H9 (cell line): ENCODE measurements at regions not wholly inside any gene's neighbourhood (a gene's known extent, or its start where the extent isn't known, plus 50 kb on each side); places are given as distances from the start of the nearest gene placed in this dataset.

Experiments
- DNase-seq: peaks from one replicate; pipeline ENCODE4 v3.0.0-alpha.2; 2017
- H2AFZ ChIP-seq: one replicate; pipeline ENCODE4 v1.6.1; 2013; ENCODE audit warnings: mild to moderate bottlenecking, low read length, control low read depth, moderate library complexity
- H2AK5ac ChIP-seq: 2 replicates; pipeline ENCODE4 v1.6.1; 2013; ENCODE audit warnings: low read length, control low read depth, mixed read lengths; ENCODE audit not compliant: insufficient read length
- H2BK120ac ChIP-seq: one replicate; pipeline ENCODE4 v1.6.1; 2013; ENCODE audit warnings: low read depth, mild to moderate bottlenecking, low read length, control low read depth, inconsistent platforms; ENCODE audit not compliant: poor library complexity, severe bottlenecking
- H2BK12ac ChIP-seq: 2 replicates; pipeline ENCODE4 v1.6.1; 2013; ENCODE audit warnings: low read length, control low read depth, mixed read lengths, low read depth; ENCODE audit not compliant: insufficient read length
- H2BK15ac ChIP-seq: 2 replicates; pipeline ENCODE4 v1.6.1; 2013; ENCODE audit warnings: low read depth, low read length, control low read depth
- H2BK20ac ChIP-seq: one replicate; pipeline ENCODE4 v1.6.1; 2013; ENCODE audit warnings: low read depth, mild to moderate bottlenecking, low read length, control low read depth, inconsistent platforms; ENCODE audit not compliant: poor library complexity, severe bottlenecking
- H2BK5ac ChIP-seq: 2 replicates; pipeline ENCODE4 v1.6.1; 2013; ENCODE audit warnings: low read length, control low read depth, mixed read lengths; ENCODE audit not compliant: insufficient read length
- H3K14ac ChIP-seq: 2 replicates; pipeline ENCODE4 v1.6.1; 2013; ENCODE audit warnings: low read length, control low read depth; ENCODE audit not compliant: insufficient read depth
- H3K18ac ChIP-seq: 2 replicates; pipeline ENCODE4 v1.6.1; 2013; ENCODE audit warnings: low read depth, mild to moderate bottlenecking, mixed read lengths, low read length, control low read depth; ENCODE audit not compliant: insufficient read length
- H3K23ac ChIP-seq: 2 replicates; pipeline ENCODE4 v1.6.1; 2013; ENCODE audit warnings: low read length, control low read depth, mixed read lengths, low read depth; ENCODE audit not compliant: insufficient read length
- H3K23me2 ChIP-seq: 2 replicates; pipeline ENCODE4 v1.6.1; 2013; ENCODE audit warnings: low read depth, mild to moderate bottlenecking, mixed read lengths, low read length, control low read depth; ENCODE audit not compliant: insufficient read length, poor library complexity, severe bottlenecking
- H3K27ac ChIP-seq: 2 replicates; pipeline ENCODE4 v1.5.1; 2013; ENCODE audit warnings: low read length, control low read depth, mixed read lengths, low read depth; ENCODE audit not compliant: insufficient read length
- H3K27me3 ChIP-seq: 2 replicates; pipeline ENCODE4 v1.6.1; 2013; ENCODE audit warnings: low read length, control low read depth, inconsistent platforms; ENCODE audit not compliant: insufficient read depth
- H3K4ac ChIP-seq: 2 replicates; pipeline ENCODE4 v1.6.1; 2013; ENCODE audit warnings: low read depth, mild to moderate bottlenecking, control low read depth, inconsistent platforms, low read length, moderate library complexity
- H3K4me1 ChIP-seq: 2 replicates; pipeline ENCODE4 v1.6.1; 2013; ENCODE audit warnings: low read length, control low read depth, inconsistent platforms; ENCODE audit not compliant: insufficient read depth
- H3K4me2 ChIP-seq: 2 replicates; pipeline ENCODE4 v1.6.1; 2013; ENCODE audit warnings: low read length, control low read depth, mixed read lengths; ENCODE audit not compliant: insufficient read length, insufficient read depth
- H3K56ac ChIP-seq: 2 replicates; pipeline ENCODE4 v1.6.1; 2013; ENCODE audit warnings: low read depth, mild to moderate bottlenecking, mixed read lengths, low read length, control low read depth; ENCODE audit not compliant: insufficient read length
- H3K79me1 ChIP-seq: 2 replicates; pipeline ENCODE4 v1.6.1; 2013; ENCODE audit warnings: low read depth, mild to moderate bottlenecking, moderate library complexity, low read length, control low read depth, inconsistent platforms; ENCODE audit not compliant: insufficient read depth, poor library complexity, severe bottlenecking
- H3K79me2 ChIP-seq: 2 replicates; pipeline ENCODE4 v1.6.1; 2013; ENCODE audit warnings: low read length, control low read depth, inconsistent platforms; ENCODE audit not compliant: insufficient read depth
- H3K9ac ChIP-seq: 2 replicates; pipeline ENCODE4 v1.6.1; 2013; ENCODE audit warnings: low read length, control low read depth, mixed read lengths; ENCODE audit not compliant: insufficient read length; ENCODE audit errors: extremely low read depth
- H3K9me3 ChIP-seq: one replicate; pipeline ENCODE4 v1.6.1; 2013; ENCODE audit warnings: low read depth, low read length, inconsistent platforms; ENCODE audit not compliant: control insufficient read depth
- H3T11ph ChIP-seq: one replicate; pipeline ENCODE4 v1.6.1; 2013; ENCODE audit warnings: mild to moderate bottlenecking, low read length, control low read depth, inconsistent platforms
- H4K20me1 ChIP-seq: one replicate; pipeline ENCODE4 v1.6.1; 2013; ENCODE audit not compliant: control insufficient read depth, insufficient read length, insufficient read depth
- H4K5ac ChIP-seq: 2 replicates; pipeline ENCODE4 v1.6.1; 2013; ENCODE audit warnings: low read depth, mild to moderate bottlenecking, mixed read lengths, low read length, control low read depth; ENCODE audit not compliant: insufficient read length
- H4K8ac ChIP-seq: replicated peaks from 2 replicates; pipeline ENCODE4 v1.6.1; 2013; ENCODE audit warnings: low read length, control low read depth, mixed read lengths, low read depth; ENCODE audit not compliant: insufficient read length
- H4K91ac ChIP-seq: 2 replicates; pipeline ENCODE4 v1.6.1; 2013; ENCODE audit warnings: low read depth, mild to moderate bottlenecking, moderate library complexity, mixed read lengths, low read length, control low read depth; ENCODE audit not compliant: insufficient read length
- H3K27ac Mint-ChIP-seq, 3 experiments: 2 replicates in 2 of 3; 3 replicates in 1 of 3; pipeline ENCODE4 v1.8.0; 2020 to 2021; ENCODE audit warnings: mixed read lengths in 3 of 3, mild to moderate bottlenecking in 1 of 3, moderate library complexity in 1 of 3
- H3K27me3 Mint-ChIP-seq: 2 replicates; pipeline ENCODE4 v1.8.0; 2021; ENCODE audit warnings: low read depth, mild to moderate bottlenecking, moderate library complexity, mixed read lengths
- H3K36me3 Mint-ChIP-seq, 3 experiments: 2 replicates in 2 of 3; 3 replicates in 1 of 3; pipeline ENCODE4 v1.8.0; 2020 to 2021; ENCODE audit warnings: low read depth in 3 of 3, mixed read lengths in 3 of 3; ENCODE audit not compliant: insufficient read depth in 1 of 3
- H3K4me1 Mint-ChIP-seq, 2 experiments: 2 replicates each; pipeline ENCODE4 v1.8.0; 2020; ENCODE audit warnings: mixed read lengths in 2 of 2
- H3K4me3 Mint-ChIP-seq, 2 experiments: 2 replicates in 1 of 2; 3 replicates in 1 of 2; pipeline ENCODE4 v1.8.0; 2020 to 2021; ENCODE audit warnings: mild to moderate bottlenecking in 2 of 2, mixed read lengths in 2 of 2, moderate library complexity in 1 of 2
- H3K9me3 Mint-ChIP-seq, 2 experiments: 2 replicates in 1 of 2; 3 replicates in 1 of 2; pipeline ENCODE4 v1.8.0; 2020; ENCODE audit warnings: mild to moderate bottlenecking in 2 of 2, mixed read lengths in 2 of 2, moderate library complexity in 1 of 2
- WGBS: extraction: QIAGEN DNeasy Blood & Tissue Kit; methylation state at CpG from one replicate; pipeline ENCODE4 v1.1.7; 2013; ENCODE audit warnings: missing lambda C conversion rate, low lambda C conversion rate, mixed read lengths; ENCODE audit not compliant: insufficient read length; ENCODE audit errors: extremely low coverage; 5-methylcytosine and 5-hydroxymethylcytosine counted together
- TF ChIP-seq, protein P1 (sequence below): fragments of 200-600 bp; sonication (generic); conservative IDR thresholded peaks from 3 replicates; pipeline ENCODE4 v1.8.0; 2021; ENCODE audit warnings: antibody characterized with exemption, mild to moderate bottlenecking

DNA sequence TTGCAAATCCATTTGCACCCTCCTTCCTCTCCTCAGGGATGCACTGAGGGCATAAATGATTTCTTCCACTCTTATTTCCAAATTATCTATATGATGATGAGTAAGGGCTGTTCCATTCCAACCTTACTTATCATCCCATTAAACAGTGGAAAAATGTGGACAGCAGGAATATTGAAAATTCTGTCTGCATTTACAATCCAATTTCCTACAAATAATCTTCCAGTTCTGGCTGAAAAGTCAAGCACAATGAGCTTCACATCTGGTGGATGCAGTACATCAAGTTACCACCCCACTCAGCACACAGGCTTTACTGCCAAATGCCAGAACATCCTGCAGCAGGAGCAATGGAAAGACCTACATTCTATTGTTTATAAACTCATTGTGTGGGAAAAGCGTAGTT, 345.0 kb upstream of the STEAP1 start:
- Histone ChIP-seq H3T11ph (no peak overlapping the region), H3K4me1 (no peaks in the 10 kb centered on the region), H3K9me3 (no peaks in the 10 kb centered on the region), H4K8ac (no peak overlapping the region), H3K79me2 (no peaks in the 10 kb centered on the region), H3K18ac (no peak overlapping the region), H2BK20ac (no peak overlapping the region), H3K56ac (no peak overlapping the region), H3K4ac (no peak overlapping the region), H3K79me1 (no peaks in the 10 kb centered on the region), H2BK120ac (no peak overlapping the region), H2AK5ac (no peak overlapping the region), H2AFZ (no peak overlapping the region), H4K91ac (no peak overlapping the region), H3K14ac (no peak overlapping the region), H3K23me2 (no peaks in the 10 kb centered on the region), H2BK5ac (no peak overlapping the region), H3K23ac (no peak overlapping the region), H3K9ac (no peak overlapping the region), H3K27me3 (no peaks in the 10 kb centered on the region), H2BK15ac (no peak overlapping the region), H3K4me2 (no peak overlapping the region), H4K20me1 (no peaks in the 10 kb centered on the region), H2BK12ac (no peak overlapping the region), H3K27ac (no peak overlapping the region), H4K5ac (no peak overlapping the region)
- Mint-ChIP-seq H3K4me3 (no peak overlapping the region), H3K9me3 (peaks cover 0 to 9% of the 10 kb centered on the region in 2 experiments; a peak in 4 of 5 replicates), H3K27me3 (no peaks in the 10 kb centered on the region), H3K4me1 (no peaks in the 10 kb centered on the region), H3K36me3 (peaks cover 0 to 4% (median 1%) of the 10 kb centered on the region in 3 experiments; a peak in 2 of 7 replicates), H3K27ac (no peak overlapping the region)
- no CpG with 5 or more reads among the region's 1 CpG for WGBS
- no peak for DNase-seq
- TF ChIP-seq, protein P1, sequence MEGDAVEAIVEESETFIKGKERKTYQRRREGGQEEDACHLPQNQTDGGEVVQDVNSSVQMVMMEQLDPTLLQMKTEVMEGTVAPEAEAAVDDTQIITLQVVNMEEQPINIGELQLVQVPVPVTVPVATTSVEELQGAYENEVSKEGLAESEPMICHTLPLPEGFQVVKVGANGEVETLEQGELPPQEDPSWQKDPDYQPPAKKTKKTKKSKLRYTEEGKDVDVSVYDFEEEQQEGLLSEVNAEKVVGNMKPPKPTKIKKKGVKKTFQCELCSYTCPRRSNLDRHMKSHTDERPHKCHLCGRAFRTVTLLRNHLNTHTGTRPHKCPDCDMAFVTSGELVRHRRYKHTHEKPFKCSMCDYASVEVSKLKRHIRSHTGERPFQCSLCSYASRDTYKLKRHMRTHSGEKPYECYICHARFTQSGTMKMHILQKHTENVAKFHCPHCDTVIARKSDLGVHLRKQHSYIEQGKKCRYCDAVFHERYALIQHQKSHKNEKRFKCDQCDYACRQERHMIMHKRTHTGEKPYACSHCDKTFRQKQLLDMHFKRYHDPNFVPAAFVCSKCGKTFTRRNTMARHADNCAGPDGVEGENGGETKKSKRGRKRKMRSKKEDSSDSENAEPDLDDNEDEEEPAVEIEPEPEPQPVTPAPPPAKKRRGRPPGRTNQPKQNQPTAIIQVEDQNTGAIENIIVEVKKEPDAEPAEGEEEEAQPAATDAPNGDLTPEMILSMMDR, result no peak
